Activated CD4-positive, alpha-beta T cell treated with anti-CD3 and anti-CD28 coated beads, Interleukin-2, amount 50 U/mL, for 1 hour (primary cell): ENCODE measurements at regions not wholly inside any gene's neighbourhood (a gene's known extent, or its start where the extent isn't known, plus 50 kb on each side); places are given as distances from the start of the nearest gene placed in this dataset.

Experiments used
- DNase-seq: peaks from one replicate; pipeline ENCODE4 v3.0.0-alpha.2; 2020

DNA sequence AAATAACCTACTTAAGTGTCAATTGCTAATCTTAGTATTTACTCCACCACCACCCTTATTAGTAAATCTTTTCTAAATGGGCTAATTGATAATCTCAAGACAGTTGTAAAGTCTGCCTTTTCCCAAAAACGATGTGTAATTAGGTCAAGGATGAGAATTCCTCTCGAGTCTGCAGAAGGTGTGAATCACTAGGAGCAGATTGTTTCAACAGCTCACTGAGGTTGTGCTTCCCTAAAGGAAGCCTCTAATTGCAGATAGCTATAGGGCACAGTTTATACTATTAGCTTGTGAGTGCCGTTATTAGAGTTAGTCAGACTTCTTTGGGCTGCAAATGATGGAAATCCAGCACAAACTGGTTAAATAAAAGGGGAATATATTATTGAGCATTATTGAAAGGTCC is 84.9 kb downstream of the C11orf91 start:
- DNase-seq = no peak

DNA sequence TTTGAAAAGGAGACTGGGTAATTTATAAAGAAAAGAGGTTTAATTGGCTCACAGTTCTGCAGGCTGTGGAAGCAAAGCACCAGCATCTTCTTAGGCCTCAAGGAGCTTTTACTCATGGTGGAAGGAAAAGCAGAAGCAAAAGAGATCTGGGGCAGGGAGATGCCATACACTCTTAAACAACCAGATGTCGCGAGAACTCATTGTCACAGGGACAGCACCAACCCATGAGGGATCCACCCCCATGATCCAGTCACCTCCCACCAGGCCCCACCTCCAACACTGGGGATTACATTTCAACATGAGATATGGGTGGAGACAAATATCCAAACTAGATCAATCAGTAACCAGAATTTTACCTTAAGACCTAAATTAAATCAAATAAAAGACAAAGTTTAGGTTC is 87.2 kb downstream of the C11orf91 start:
- no peak for DNase-seq

DNA sequence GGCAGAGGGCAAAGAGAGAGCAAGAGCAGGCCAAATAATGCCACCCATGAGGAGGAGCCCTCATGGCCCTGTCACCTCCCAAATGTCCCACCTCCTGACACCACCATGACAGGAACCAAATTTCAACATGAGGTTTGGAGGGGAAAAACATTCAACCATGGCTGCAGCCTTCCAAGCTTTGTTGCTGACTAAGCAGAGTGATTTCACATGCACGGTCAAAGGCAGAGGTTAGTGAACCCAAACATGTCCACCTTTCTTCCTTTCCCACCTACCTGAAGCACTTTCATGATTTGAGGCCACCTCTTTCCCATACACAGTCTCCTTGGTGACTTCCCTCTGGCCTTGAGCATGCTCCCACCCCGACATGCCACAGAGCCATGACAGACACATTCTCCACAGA is 89.7 kb downstream of the C11orf91 start:
- DNase-seq = no peak

DNA sequence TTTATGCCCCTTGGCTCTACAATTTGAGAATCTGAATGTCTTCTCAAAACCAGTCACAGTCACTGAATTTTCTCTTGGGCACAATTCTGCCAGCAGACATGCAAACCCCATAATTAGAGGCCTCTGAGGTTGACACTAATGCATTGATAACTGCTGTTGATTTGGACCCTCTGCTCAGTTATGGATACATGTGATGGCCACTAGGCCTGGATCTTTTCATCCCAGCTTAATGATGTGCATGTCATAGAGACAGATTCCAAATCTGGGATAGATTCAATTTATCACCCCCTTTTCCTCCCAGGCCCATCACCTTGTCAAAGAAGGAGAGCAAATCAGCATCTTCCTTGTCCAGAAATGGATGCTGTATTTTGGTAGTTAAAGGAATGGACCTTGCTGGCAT is 92.2 kb downstream of the C11orf91 start:
- DNase-seq = no peak

DNA sequence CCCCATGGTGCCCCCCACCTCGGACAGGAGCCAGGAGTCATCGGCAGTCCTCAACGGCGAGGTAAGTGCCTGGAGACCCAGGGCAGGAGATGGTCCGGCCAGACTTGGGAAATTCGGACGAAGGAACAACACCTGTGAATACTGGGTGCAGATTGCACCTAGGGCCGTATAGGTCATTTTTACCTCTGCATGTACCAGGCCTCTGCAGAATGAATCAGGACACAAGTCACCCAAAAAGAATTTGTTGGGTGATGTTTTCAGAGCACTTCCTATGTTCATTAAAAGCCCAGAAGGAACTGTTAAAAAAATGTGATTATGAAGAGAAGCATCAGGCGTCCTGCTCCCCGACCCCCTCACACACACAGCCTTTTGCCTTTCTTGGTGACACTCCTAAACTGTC is 93.9 kb downstream of the C11orf91 start:
- no peak for DNase-seq

DNA sequence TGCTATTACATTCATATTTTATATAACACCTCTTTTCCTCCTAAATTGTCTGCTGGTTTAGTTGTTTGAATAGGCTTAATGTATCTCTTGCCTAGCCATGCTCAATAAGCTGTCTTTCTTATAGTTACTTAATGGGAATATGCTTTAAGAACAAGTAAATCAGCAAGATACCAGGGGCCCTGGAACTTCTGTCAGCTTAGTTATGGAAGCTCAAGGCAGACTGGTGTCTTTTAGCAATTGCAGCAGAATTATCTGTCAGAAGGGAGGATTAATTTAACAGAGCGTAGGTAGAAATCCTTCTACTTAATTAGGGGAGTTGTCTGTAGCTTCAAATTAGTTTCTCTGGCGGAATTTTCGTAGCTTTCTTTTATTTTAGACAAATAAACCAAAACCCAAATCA is 94.9 kb downstream of the C11orf91 start:
- DNase-seq = no peak

DNA sequence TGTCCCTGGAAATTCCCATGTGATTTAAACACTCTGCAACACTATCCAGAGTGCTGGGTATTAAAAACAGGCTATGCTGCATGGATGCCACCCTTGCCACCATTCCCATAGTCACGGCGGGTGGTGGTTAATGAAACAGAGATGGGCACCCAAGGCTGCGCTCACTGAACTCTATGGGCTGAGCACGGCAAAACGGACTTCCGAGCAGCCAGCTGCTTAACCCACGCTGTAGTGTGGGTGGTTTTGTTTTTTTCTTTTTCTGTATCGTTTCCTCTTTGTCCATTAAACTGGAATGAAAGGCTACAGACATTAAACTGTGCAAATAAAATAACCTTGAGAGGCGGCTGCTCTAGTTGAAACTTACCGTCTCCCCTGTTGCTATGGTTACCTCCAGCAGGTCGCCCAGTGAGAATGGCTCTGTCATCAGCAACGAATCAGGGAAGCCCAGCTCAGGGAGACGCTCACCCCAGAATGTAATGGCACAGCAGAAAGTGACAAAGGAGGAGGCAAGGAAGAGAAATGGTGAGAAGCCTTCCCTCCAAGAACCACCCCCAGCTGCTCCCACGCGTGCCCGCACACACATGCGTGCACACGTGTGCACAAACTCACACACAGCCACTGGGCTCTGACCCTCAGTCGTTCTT is 102.1 kb downstream of the C11orf91 start:
- no peak for DNase-seq

DNA sequence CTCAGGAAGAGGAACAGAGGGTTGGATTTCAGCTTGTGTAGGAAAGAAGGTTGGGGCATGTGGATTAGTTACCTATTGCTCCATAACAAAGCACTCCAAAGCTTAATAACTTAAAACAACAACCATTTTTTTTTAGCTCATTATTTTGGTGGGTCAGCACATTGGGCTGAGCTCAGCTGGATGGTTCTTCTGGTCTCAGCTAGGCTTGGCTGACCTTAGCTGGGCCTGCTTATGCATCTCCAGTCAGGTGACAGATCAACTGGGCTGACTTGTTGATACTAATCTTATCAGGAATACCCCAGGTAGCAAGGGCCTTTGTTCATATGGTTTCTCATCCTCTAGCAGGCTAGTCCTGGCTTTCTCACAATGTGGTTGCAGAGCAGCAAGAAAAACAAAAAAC is 106.4 kb downstream of the C11orf91 start:
- DNase-seq = no peak

DNA sequence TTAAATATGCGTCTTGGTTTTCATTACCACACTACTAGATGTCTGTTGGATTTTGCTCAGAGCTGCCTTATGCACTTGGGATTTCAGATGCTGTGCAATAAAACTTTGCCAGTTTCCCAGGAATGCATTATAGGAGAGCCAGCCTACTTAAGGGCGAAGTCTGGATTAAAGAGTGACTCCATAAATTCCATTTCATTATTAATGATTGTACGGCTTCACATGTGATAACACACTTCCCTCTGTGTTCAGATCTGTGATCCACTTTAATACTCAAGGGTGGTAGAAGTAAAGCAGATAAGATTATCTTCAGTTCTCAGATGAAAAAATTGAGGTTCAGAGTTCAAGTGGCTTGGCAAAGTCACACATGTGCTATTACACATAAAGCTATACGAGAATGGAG is 110.2 kb downstream of the C11orf91 start:
- no peak for DNase-seq

DNA sequence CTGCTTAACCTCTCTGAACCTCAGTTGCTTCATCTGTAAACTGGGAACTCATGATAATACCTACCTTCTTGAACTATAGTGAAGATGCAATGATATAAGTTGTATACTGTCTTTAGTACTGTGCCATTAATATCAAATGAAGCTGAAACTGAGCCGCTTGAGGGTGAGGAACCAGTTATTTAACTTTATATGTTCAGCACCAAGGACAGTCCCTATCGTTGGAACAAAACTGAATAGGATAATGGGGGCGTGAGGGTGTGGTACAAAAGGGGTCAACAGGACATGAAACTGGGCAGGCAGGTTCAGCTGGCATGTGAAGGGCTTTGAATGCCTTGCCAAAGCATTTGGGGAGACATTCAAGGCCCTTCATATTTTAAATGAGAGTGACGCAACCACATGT is 112.6 kb downstream of the C11orf91 start:
- DNase-seq = no peak

DNA sequence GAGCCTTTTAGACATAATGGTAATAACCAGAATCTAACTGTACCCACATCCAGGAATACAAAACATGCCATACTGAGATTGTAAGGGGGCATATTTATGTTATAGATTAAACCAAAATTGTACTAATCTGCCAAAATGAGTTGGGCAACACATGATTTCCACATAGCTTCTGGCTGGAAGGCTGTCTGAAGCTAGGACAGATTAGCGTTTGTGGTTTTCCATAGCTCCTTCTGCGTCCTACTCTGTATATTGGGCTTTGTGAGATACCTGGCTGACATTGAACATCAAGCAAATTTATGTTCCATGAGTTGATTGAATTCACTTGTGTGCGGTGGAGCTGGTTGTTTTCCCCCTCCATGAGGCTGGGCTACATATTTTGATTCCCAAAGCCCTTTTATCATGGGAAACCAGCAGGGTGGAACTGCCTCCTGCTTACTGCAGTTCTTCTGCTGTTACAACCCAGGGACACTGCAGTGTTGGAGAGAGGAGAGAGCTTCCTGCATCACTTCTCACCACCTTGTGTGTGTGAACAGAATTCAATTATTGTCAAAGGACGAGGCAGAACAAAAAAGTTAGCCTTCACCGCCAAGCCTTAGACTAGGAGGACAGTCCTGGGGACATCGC is 114.9 kb downstream of the C11orf91 start:
- DNase-seq = no peak

DNA sequence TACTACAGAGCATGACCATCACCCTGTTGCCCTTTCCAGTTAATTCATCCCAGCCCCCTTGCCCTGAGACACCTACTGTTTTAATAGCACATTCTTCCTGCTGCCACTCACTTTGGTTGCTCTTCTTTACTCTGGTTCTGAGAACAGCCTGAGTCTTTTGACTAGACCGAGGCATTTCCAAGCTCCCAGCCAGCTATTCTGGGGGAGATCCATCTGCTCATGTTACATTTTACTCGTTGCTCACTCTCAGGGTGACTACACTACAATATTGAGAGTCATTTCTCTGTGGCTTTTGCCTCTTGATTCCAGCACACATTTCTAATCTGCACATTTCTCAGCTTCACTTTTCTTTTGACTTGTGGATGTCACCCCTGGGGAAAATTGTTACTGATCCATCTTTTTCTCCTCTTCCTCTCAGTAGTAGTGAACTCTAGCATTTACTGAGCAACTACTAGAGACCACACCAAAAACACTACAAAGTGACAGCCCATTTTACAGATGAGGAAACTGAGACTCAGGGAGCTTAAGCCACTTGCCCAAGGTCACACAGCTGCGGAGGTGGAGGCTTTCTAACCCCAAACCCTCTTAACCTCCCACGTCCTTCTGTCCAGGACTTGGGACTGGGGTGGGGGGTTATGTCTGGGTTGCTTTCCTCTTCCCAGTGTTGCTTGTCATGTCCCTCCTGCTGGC is 117.8 kb downstream of the C11orf91 start:
- DNase-seq = no peak

DNA sequence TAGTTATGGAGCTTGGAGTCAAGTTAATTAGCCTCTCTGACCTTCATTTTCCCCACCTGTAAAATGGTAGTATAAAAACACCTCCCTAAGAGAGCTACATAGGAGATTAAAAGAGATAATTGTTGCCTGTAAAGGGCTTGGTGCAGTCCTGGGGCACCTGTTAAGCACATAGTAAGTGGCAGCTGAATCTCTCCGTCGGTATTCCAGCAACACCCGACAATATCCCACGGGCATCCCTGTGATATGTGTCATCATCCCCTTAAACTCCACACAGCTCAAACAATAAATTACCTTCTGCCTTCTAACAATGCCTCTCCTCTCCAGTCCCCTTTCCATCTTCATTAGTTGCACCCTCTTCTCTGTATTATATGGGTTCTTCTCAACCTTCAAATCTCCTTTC is 121.5 kb downstream of the C11orf91 start:
- DNase-seq = no peak

DNA sequence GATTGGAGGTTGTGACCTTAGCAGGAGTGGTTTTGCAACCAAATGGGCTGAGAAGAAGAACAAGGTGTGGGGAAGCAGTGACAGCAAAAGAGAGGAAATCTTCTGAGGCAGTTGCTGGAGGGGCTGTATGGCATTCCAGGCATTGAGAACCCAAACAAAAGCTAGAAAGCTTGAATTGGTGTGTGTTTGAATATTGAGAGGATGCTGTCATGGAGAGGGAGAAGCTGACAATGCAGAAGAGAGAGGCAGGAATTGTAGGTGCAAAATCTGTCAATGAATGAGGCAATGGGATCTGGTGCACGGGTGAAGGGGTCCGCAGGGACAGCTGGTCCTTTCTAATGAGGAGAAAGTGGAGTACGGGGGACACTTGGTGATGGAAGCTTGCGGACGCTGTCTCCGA is 123.4 kb downstream of the C11orf91 start:
- no peak for DNase-seq

DNA sequence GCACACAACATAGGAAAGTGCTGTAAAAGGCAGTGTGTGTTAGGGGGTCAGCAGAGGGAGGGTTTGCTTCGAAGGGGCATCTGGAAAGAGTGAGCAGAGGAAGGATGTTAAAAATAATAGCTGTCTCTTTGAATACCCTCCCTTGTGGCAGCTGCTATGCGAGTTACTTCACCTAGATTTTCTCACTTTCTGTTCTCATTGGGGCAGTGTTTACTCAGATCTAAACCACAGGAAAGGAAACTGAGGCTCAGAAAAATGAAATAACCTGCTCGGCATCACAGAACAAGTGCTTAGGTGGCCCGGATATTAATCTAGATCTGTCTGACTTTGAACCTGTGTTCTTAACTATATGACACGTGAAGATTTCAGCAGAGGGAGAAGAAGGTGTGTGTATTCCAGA is 125.3 kb downstream of the C11orf91 start:
- DNase-seq = no peak

DNA sequence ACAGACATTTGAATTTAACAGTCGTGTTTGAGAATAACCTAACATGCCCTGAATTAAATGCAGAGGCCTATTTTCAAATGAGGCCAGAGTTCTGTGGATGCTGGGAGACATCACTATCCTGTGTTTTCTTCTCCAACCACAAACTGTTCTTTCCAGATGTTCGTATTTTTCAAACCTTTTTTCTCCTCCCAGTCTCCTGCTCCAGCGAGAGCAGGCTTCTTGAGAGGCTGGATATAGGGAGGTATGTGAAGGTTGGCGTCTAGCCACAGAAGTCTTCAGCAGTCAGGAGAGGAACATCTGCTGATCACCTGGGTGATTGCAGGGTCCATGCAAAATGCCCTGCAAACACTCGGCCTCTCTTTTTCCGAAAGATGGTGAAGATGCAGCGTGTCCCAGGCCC is 126.3 kb downstream of the C11orf91 start:
- DNase-seq = no peak

DNA sequence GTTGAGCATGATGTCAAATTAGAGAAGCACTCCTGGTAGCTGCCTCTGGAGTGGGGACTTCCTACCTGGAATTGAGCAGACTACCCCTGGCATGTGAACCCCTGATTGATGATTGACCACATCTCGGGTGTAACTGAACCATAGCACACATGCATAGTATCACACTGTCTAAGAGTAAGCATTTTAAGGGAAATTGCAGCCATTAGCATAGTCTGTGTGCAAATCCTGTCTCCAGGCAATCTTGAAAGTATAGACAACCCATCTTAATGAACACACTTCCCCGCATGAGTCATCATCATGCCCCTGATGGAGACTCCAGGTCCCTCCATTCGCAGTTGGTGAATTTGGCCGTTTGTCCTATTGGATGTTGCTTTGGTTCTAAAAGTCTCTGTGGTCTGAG is 131.3 kb downstream of the C11orf91 start:
- no peak for DNase-seq

DNA sequence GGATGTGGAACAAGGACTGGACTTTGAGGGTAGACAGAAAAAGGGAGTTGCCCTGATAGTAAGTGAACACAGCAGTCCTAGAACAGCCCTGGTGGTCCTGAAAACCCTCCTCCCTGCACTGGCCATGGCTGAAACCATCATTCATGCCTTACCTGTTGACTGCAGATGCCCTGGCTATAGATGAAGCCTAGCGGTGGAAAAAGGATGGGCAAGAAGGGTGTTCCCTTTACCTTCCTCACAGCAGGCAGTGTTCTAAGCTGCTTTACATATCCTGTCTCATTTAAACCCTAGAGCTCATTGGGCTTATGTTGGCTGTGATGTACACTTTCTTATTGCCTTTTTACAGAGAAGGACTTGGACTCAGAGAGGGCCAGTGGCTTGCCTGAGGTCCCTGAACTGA is 133.6 kb downstream of the C11orf91 start:
- DNase-seq = no peak

DNA sequence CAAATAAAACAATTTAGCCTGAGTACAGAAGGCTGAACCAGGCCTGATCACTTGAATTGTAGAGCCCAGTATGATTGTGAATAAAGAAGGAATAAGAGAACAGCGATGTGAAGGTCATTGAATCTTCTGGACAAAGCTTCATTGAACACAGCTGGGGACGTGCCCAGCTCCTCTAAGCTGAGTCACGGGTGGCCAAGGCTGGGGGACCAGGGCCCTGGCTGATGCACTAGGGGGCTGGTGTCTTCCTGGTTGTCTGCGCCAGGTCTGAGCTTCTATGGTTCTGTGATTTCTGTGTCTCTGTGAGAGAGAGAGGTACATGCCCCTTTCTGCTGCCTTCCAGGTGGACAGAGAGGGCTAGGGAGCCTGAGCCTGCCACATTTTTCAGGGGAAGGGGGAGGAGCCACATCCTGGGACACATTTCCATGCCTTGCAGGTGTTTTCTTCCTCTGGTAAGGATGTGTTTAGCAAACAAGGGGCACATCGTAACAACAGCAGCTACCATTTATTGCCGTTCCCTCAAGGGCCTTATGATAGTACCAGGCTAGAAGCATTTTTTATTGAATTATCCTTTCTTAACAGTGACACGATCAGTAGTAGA is 135.7 kb downstream of the C11orf91 start:
- no peak for DNase-seq

DNA sequence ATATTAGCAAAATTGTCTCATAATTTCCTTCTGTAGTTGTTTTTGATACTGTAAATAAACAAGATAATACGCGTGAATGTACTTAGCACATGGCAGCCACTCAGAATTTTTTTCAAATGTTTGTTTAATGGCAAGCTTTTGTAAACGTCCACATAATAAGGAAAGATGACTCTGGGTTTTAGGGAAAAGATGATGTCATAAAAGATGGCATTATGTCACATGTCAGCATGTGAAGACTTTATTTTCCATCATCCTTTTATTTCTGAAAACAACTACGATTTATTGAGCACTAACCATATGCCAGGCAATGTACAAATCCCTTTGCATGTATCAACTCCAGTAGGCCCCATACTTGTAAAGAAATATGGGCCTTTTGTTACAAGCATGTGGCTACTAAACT is 139.9 kb downstream of the C11orf91 start:
- no peak for DNase-seq

DNA sequence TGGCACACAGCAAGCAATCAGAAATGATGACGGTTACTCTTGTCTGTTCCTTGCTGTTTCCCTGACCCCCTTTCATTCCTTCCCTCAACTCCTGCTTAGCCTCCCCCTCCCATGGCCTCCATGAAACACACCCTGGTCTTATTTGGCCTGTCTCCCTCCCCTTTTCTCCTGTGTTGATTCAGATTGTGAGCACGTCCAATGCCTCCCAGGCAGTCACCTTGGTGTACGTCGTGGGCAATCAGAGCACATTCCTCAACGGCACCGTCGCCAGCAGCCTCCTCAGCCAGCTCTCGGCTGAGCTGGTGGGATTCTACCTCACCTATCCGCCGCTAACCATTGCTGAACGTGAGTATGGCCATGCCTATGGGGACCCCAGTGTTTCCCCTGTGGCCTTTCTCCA is 141.1 kb downstream of the C11orf91 start:
- DNase-seq = no peak

DNA sequence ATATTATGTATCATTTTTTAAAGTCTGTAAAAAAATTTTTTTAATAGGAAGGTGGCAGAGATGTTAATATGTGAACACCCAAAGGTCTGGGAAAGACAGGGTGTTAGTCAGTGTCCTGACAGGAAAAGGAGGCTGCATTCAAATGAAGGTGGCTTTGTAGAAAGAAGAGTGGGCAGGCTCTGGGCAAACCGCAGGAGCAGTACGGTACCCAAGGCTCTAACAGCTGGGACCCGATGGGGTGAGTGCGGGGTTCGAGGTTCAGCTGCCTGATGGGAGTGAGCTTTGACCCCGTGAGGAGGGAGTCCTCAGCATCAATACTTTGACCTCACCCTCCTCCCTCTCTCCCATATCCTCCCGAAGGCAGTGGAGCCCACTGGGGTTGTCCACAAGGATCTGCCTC is 142.5 kb downstream of the C11orf91 start:
- no peak for DNase-seq

DNA sequence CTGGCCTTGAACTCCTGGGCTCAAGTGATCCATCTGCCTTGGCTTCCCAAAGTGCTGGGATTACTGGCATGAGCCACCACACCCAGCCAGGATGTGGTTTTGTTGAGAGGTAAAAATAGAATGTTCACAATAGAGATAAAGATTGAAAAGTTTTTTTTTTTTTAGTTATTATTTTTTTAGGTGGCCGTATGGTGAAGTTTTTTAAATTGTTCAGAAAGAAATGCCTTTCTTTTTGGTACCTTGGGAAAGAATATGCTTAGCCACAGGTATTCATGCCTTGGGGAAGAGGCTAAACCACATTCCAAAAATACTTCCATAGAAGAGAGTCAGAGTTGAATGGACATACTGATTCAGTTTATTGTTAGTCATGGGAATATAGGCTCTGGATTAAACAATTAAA is 143.4 kb downstream of the C11orf91 start:
- DNase-seq = no peak

DNA sequence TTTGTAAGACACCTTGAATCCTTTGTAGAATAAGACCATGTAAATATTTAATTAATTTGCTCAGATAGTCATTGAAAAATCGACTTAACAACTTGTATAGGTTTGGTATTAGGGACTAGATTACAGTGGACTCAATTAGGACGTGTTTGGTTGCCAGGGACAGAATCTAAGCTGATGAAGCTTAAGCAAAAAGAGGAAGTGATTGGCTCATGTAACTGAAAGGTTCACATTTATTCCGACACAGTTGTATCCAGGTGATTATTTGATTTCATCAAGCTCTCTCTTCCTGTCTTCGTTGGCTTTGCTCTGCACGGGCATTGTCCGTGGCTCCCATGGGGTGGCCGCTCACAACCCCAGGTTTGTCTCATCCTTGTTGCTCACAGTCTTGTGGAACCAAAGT is 146.4 kb downstream of the C11orf91 start:
- no peak for DNase-seq
